ENCODE measurements at regions not wholly inside any gene's neighbourhood (a gene's known extent, or its start where the extent isn't known, plus 50 kb on each side); places are given as distances from the start of the nearest gene placed in this dataset.

DNA sequence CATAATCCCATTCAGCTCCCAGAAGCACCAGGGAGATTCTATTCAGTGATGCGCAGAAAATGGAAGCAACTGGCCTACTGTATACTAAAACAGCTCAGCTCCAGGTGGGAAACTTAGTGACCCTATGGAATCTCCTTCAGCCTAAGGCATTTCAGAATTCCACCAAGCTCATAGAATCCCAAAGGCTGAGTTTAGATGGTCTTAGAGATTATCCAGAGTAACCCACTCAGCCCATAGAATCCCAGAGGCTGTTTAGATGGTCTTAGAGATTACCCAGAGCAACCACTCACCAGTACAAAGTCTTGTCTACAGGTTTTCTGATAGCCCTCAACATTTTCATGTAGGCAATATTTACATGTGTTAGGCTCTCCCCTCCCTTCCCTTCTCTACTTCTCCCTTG lies 232.0 kb upstream of the SLC14A2 start:
- intact Hi-C loops (cut with micrococcal nuclease): loop anchor here (10.0 kb wide), 1 partner anchor 108 kb away; no protein-coding TSS in a partner anchor
- CTCF ChIA-PET: no interaction called here

More for the DNA sequence above, 232.0 kb upstream of the SLC14A2 start:
- FAIRE-seq (no peak), DNase-seq (ENCODE audit: low read depth, low spot score) (no peak)
- H3K27ac ChIP-seq (ENCODE audit: insufficient read depth, low read depth, low read length): no peak overlapping the region
- H3K4me1 ChIP-seq (ENCODE audit: control insufficient read depth, extremely low read depth, insufficient read depth, low read length): no peaks in the 10 kb centered on the region
- no peaks in the 10 kb centered on the region for H3K9me3 ChIP-seq (replicated peaks; ENCODE audit: control insufficient read depth, insufficient read depth, low read length)
- no peaks in the 10 kb centered on the region for H3K27me3 ChIP-seq (ENCODE audit: control insufficient read depth in 2 of 2, insufficient read depth in 2 of 2, low read length in 2 of 2)
- POLR2A ChIA-PET: no interaction called here
- dilution Hi-C loops (cut with MboI; ENCODE audit: extremely low pct_ligation_motif_present, low sequenced_read_pairs): no loop called here
- H3K4me3 ChIP-seq (replicated peaks in 1 of 3; ENCODE audit: insufficient read depth in 1 of 3, low read depth in 1 of 3, low read length in 3 of 3): no peak overlapping the region
- no peak overlapping the region for H3K9ac ChIP-seq (replicated peaks; ENCODE audit: extremely low read depth, insufficient read depth, low read length)
- no TSS peak for BruUV-seq (replicated peaks)
- H3K36me3 ChIP-seq (ENCODE audit: control insufficient read depth in 2 of 2, extremely low read depth in 1 of 2, insufficient read depth in 2 of 2, low read length in 2 of 2): no peaks in the 10 kb centered on the region
- TF ChIP-seq MAX (IDR thresholded peaks at IDR 0.05; ENCODE audit: insufficient read depth, insufficient read length): no peak
- TF ChIP-seq FOS (IDR thresholded peaks at IDR 0.05; ENCODE audit: borderline replicate concordance, insufficient read depth, low read length): no peak
- no peak for TF ChIP-seq EZH2 (IDR thresholded peaks at IDR 0.05; ENCODE audit: borderline replicate concordance, low read depth, low read length, severe bottlenecking)
- no peak for TF ChIP-seq CTCF (IDR thresholded peaks at IDR 0.05; ENCODE audit: extremely low read depth in 1 of 2, insufficient read depth in 1 of 2, low read depth in 1 of 2, low read length in 2 of 2)
- no peak for TF ChIP-seq JUN (IDR thresholded peaks at IDR 0.05; ENCODE audit: borderline replicate concordance, insufficient read depth, insufficient read length, low read depth)
- no peak for TF ChIP-seq POLR2A (IDR thresholded peaks at IDR 0.05; ENCODE audit: low read depth, low read length)
- TF ChIP-seq POLR2AphosphoS5 (IDR thresholded peaks at IDR 0.05; ENCODE audit: insufficient read depth, low read depth, low read length): no peak
- no peak for TF ChIP-seq MYC (IDR thresholded peaks at IDR 0.05; ENCODE audit: low read depth, low read length)
- no peak for TF ChIP-seq GATA2 (IDR thresholded peaks at IDR 0.05; ENCODE audit: insufficient read depth, insufficient read length, low read depth, low read length)
- no peaks in the 10 kb centered on the region for H3K9me1 ChIP-seq (replicated peaks; ENCODE audit: control insufficient read depth, extremely low read depth, insufficient read depth, low read length)
- no peak overlapping the region for H3K4me2 ChIP-seq (ENCODE audit: insufficient read depth, low read length)
- no peak overlapping the region for H2AFZ ChIP-seq (ENCODE audit: low read depth, low read length)
- no peaks in the 10 kb centered on the region for H4K20me1 ChIP-seq (replicated peaks; ENCODE audit: control insufficient read depth, extremely low read depth, insufficient read depth, low read length)
- no peaks in the 10 kb centered on the region for H3K79me2 ChIP-seq (ENCODE audit: control insufficient read depth, insufficient read depth, low read length)

Measured in endothelial cell of umbilical vein (primary cell).